Ovary (tissue), 7 donors: ENCODE measurements at regions not wholly inside any gene's neighbourhood (a gene's known extent, or its start where the extent isn't known, plus 50 kb on each side); places are given as distances from the start of the nearest gene placed in this dataset.

Source experiments
- DNase-seq, 5 donors: peaks; one replicate each; pipeline ENCODE4 v3.0.0-alpha.2; 2019 to 2020
- H3K27ac ChIP-seq, 2 donors: fragments of 200-600 bp; one replicate each; pipeline versions ENCODE4 v1.5.1 to v1.8.0; 2019 to 2022
- H3K27me3 ChIP-seq: fragments of 200-600 bp; one replicate; pipeline ENCODE4 v1.8.0; 2022
- H3K36me3 ChIP-seq: fragments of 200-600 bp; sonication (generic); one replicate; pipeline ENCODE4 v1.5.1; 2019
- H3K4me1 ChIP-seq: one replicate; pipeline ENCODE4 v1.8.1; 2013; ENCODE audit warnings: mild to moderate bottlenecking, moderate library complexity; ENCODE audit not compliant: insufficient read depth
- H3K4me3 ChIP-seq: fragments of 200-600 bp; sonication (generic); one replicate; pipeline ENCODE4 v1.5.1; 2017
- H3K9me3 ChIP-seq, 2 donors: fragments of 200-600 bp in 1 of 2; sonication (generic) in 1 of 2; one replicate each; pipeline versions ENCODE4 v1.5.1 to v1.8.1; 2013 to 2019; ENCODE audit warnings: mild to moderate bottlenecking in 1 of 2, moderate library complexity in 1 of 2
- EP300 ChIP-seq: sonication (generic); formaldehyde crosslinking; IDR thresholded peaks from one replicate; pipeline ENCODE4 v1.6.1; 2017; ENCODE audit warnings: antibody characterized with exemption
- POLR2A ChIP-seq: fragments of 450-650 bp; IDR thresholded peaks from one replicate; pipeline ENCODE4 v1.6.1; 2017; ENCODE audit warnings: antibody characterized with exemption, mild to moderate bottlenecking, moderate library complexity
- WGBS, 3 donors: extraction: QIAGEN DNeasy Blood & Tissue Kit in 1 of 3; methylation state at CpG; one replicate each; pipeline versions ENCODE4 v1.1.5 to v1.1.7; 2013 to 2017; 5-methylcytosine and 5-hydroxymethylcytosine counted together
- intact Hi-C, 4 donors: fragments of 100-400 bp; cut with DNase I; formaldehyde crosslinking; loops; one replicate each; pipeline versions ENCODE4 v1.11.0 to v1.15.1; 2022 to 2023
- TF ChIP-seq, protein P1 (sequence below), 3 donors: fragments of 450-650 bp in 2 of 3; fragments of 200-600 bp in 1 of 3; IDR thresholded peaks; one replicate each; pipeline versions ENCODE4 v1.5.1 to v1.8.0; 2016 to 2022; ENCODE audit warnings: antibody characterized with exemption in 3 of 3, mild to moderate bottlenecking in 1 of 3
- donor health status: DM: no; HTN: no; CAD: no; lungs with moderate emphysema.
- donor health status: DM: no; HTN: no; CAD: no.
- donor health status: Bipolar disorder and iron deficiency.
- donor health status: DM: no; HTN: no; CAD: no.
- donor health status: DM: yes; HTN: yes; CAD: no.

DNA sequence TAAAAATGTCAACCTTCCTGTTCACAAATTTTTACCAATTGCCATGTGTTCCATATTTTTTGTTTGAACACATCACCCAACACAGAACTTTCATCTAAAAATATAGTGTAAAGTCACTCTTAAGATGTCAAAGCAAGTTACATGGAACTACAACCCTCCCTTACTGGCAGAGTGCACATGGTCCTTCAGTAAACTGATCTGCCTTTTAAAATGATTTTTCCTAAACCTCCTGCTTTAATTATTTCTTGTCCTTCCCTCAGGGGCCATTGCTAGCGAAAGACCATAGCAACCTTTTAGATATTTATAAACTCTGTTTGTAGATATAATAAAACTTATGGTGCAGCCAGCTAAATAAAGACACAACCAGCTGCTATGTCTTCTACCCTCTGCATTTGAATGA is 255.2 kb upstream of the FAR2 start:
- H3K27me3 ChIP-seq = no peaks in the 10 kb centered on the region
- WGBS, 3 donors = 49 to 70% (median 66%) methylated on average over 1 of the region's 1 CpG
- no peak overlapping the region for H3K4me3 ChIP-seq
- TF ChIP-seq, protein P1, sequence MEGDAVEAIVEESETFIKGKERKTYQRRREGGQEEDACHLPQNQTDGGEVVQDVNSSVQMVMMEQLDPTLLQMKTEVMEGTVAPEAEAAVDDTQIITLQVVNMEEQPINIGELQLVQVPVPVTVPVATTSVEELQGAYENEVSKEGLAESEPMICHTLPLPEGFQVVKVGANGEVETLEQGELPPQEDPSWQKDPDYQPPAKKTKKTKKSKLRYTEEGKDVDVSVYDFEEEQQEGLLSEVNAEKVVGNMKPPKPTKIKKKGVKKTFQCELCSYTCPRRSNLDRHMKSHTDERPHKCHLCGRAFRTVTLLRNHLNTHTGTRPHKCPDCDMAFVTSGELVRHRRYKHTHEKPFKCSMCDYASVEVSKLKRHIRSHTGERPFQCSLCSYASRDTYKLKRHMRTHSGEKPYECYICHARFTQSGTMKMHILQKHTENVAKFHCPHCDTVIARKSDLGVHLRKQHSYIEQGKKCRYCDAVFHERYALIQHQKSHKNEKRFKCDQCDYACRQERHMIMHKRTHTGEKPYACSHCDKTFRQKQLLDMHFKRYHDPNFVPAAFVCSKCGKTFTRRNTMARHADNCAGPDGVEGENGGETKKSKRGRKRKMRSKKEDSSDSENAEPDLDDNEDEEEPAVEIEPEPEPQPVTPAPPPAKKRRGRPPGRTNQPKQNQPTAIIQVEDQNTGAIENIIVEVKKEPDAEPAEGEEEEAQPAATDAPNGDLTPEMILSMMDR (IDR thresholded peaks at IDR 0.05) = no peak
- TF ChIP-seq POLR2A = no peak
- TF ChIP-seq EP300 = no peak
- no peaks in the 10 kb centered on the region for H3K4me1 ChIP-seq
- H3K27ac ChIP-seq = no peak overlapping the region
- intact Hi-C loops = no loop called here
- no peak for DNase-seq
- H3K36me3 ChIP-seq = no peaks in the 10 kb centered on the region
- no peaks in the 10 kb centered on the region for H3K9me3 ChIP-seq

DNA sequence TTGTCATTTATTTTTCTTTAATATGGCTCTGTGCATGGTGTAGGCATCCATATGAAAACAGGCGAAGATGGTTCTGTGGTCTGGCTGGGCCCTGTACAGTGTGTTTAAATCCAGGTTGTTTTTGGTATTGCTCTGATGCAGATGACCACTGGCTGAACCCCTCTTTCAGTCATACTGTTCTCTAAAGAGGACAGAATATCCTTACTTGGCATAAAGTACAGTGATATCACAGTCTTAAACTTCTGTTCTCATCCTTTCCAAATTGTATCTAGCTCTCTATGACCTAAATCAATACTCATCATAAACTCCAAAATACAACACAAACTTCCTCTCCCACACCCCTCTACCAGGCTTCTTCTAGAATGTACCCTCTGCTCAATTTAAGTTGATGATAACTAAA is 252.7 kb upstream of the FAR2 start:
- no peak overlapping the region for H3K4me3 ChIP-seq
- H3K27me3 ChIP-seq = no peaks in the 10 kb centered on the region
- no peak for DNase-seq
- H3K36me3 ChIP-seq = no peaks in the 10 kb centered on the region
- no peaks in the 10 kb centered on the region for H3K9me3 ChIP-seq
- no peak overlapping the region for H3K27ac ChIP-seq
- WGBS, 3 donors = 88 to 100% (median 98%) methylated on average over 1 of the region's 1 CpG
- TF ChIP-seq POLR2A (no peak), EP300 (no peak)
- TF ChIP-seq, protein P1 (IDR thresholded peaks at IDR 0.05) = no peak
- intact Hi-C loops = no loop called here
- H3K4me1 ChIP-seq = no peaks in the 10 kb centered on the region

- H3K27ac ChIP-seq = no peak overlapping the region
- 48 to 57% (median 54%) methylated on average over 2 of the region's 2 CpGs for WGBS, 3 donors
- DNase-seq = no peak
- H3K4me1 ChIP-seq = no peaks in the 10 kb centered on the region
- no peaks in the 10 kb centered on the region for H3K9me3 ChIP-seq
- H3K27me3 ChIP-seq = no peaks in the 10 kb centered on the region
- no peaks in the 10 kb centered on the region for H3K36me3 ChIP-seq
- intact Hi-C loops = no loop called here
- TF ChIP-seq EP300 = no peak
- TF ChIP-seq, protein P1 (IDR thresholded peaks at IDR 0.05) = no peak
- TF ChIP-seq POLR2A = no peak
- H3K4me3 ChIP-seq = no peak overlapping the region
Measured at GRCh38 chr12:28898038-28898437, 251.0 kb upstream of the FAR2 start.

- no peak overlapping the region for H3K4me3 ChIP-seq
- DNase-seq = no peak
- TF ChIP-seq POLR2A = no peak
- TF ChIP-seq, protein P1 (IDR thresholded peaks at IDR 0.05) = no peak
- no peak for TF ChIP-seq EP300
- no peaks in the 10 kb centered on the region for H3K36me3 ChIP-seq
- WGBS, 3 donors = 73 to 85% (median 85%) methylated on average over 1 of the region's 1 CpG
- no peaks in the 10 kb centered on the region for H3K4me1 ChIP-seq
- no peaks in the 10 kb centered on the region for H3K27me3 ChIP-seq
- intact Hi-C loops = no loop called here
- no peak overlapping the region for H3K27ac ChIP-seq
- H3K9me3 ChIP-seq = no peaks in the 10 kb centered on the region
Measured at GRCh38 chr12:28899951-28900350, 249.1 kb upstream of the FAR2 start.
